PC-3 (cell line): ENCODE measurements at regions not wholly inside any gene's neighbourhood (a gene's known extent, or its start where the extent isn't known, plus 50 kb on each side); places are given as distances from the start of the nearest gene placed in this dataset.

Source experiments
- EZH2 ChIP-seq: fragments of 300-600 bp; sonication (generic); IDR thresholded peaks from one replicate; pipeline ENCODE4 v1.6.1; 2017; ENCODE audit warnings: antibody characterized with exemption, mild to moderate bottlenecking, low read length; ENCODE audit not compliant: unreplicated experiment
- TF ChIP-seq, protein P1 (sequence below): fragments of 300-600 bp; sonication (generic); conservative IDR thresholded peaks from 2 replicates; pipeline ENCODE4 v1.5.1; 2017; ENCODE audit warnings: antibody characterized with exemption, low read depth, mild to moderate bottlenecking, low read length

DNA sequence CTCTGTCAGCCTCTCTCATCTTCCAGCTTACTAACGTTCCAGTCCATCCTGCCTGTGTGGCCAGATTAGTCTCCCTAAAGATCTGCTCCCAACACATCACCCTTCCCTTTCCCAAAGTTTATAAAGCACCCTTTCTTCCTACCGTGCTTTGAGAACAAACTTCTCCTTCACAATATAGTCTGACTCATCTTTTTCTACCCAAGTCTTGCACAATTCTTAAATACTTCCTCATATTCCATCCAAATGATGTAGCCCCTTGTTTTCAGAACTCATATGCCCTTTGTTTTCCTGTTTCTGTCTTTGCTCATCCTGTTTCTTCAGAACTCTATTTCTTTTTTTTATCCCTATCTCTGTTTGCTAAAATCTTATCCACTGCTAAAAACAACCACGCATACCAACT lies 326.8 kb downstream of the MFSD1 start:
- no peak for TF ChIP-seq EZH2
- TF ChIP-seq, protein P1, sequence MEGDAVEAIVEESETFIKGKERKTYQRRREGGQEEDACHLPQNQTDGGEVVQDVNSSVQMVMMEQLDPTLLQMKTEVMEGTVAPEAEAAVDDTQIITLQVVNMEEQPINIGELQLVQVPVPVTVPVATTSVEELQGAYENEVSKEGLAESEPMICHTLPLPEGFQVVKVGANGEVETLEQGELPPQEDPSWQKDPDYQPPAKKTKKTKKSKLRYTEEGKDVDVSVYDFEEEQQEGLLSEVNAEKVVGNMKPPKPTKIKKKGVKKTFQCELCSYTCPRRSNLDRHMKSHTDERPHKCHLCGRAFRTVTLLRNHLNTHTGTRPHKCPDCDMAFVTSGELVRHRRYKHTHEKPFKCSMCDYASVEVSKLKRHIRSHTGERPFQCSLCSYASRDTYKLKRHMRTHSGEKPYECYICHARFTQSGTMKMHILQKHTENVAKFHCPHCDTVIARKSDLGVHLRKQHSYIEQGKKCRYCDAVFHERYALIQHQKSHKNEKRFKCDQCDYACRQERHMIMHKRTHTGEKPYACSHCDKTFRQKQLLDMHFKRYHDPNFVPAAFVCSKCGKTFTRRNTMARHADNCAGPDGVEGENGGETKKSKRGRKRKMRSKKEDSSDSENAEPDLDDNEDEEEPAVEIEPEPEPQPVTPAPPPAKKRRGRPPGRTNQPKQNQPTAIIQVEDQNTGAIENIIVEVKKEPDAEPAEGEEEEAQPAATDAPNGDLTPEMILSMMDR = no peak
